ENCODE measurements at regions not wholly inside any gene's neighbourhood (a gene's known extent, or its start where the extent isn't known, plus 50 kb on each side); places are given as distances from the start of the nearest gene placed in this dataset.

GRCh38 chr4:124537971-124538370 lies 174.6 kb downstream of the ANKRD50 start:
- TF ChIP-seq, protein P1, sequence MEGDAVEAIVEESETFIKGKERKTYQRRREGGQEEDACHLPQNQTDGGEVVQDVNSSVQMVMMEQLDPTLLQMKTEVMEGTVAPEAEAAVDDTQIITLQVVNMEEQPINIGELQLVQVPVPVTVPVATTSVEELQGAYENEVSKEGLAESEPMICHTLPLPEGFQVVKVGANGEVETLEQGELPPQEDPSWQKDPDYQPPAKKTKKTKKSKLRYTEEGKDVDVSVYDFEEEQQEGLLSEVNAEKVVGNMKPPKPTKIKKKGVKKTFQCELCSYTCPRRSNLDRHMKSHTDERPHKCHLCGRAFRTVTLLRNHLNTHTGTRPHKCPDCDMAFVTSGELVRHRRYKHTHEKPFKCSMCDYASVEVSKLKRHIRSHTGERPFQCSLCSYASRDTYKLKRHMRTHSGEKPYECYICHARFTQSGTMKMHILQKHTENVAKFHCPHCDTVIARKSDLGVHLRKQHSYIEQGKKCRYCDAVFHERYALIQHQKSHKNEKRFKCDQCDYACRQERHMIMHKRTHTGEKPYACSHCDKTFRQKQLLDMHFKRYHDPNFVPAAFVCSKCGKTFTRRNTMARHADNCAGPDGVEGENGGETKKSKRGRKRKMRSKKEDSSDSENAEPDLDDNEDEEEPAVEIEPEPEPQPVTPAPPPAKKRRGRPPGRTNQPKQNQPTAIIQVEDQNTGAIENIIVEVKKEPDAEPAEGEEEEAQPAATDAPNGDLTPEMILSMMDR (conservative IDR thresholded peaks at IDR 0.05; ENCODE audit: low read length): no peak
- DNase-seq (ENCODE audit: low read depth): no peak

GRCh38 chr4:124540014-124540413 lies 172.5 kb downstream of the ANKRD50 start:
- TF ChIP-seq, protein P1 (conservative IDR thresholded peaks at IDR 0.05; ENCODE audit: low read length): no peak
- no peak for DNase-seq (ENCODE audit: low read depth)
- H3K4me3 ChIP-seq (ENCODE audit: low read length): no peak overlapping the region

More at GRCh38 chr4:124537971-124538370, 174.6 kb downstream of the ANKRD50 start:
- H3K4me3 ChIP-seq (ENCODE audit: low read length): no peak overlapping the region

- no peak overlapping the region for H3K4me3 ChIP-seq (ENCODE audit: low read length)
- TF ChIP-seq, protein P1 (conservative IDR thresholded peaks at IDR 0.05; ENCODE audit: low read length): no peak
- DNase-seq (ENCODE audit: low read depth): no peak
Measured at GRCh38 chr4:124541652-124542420, 170.7 kb downstream of the ANKRD50 start.

DNA sequence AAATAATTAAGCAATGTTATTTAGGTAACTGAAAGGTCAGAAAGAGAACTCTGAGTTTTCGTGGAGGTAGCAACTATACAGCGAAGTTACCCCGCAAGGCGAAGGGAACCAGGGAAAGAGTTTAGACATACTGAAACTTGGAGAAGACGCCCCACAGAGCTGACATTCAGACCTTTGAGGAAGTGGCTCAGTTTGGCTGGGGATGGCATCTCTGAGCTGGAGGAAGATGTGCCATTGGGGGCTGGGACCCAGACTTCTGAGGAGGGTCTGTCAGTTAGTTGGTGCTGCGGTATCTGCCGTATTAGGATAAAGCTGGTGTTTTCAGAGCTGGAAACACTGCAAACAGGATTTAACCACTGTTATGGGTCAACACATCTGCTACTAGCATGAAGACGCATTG lies 156.6 kb downstream of the ANKRD50 start:
- TF ChIP-seq, protein P1 (conservative IDR thresholded peaks at IDR 0.05; ENCODE audit: low read length): no peak
- DNase-seq (ENCODE audit: low read depth): no peak
- H3K4me3 ChIP-seq (ENCODE audit: low read length): no peak overlapping the region

DNA sequence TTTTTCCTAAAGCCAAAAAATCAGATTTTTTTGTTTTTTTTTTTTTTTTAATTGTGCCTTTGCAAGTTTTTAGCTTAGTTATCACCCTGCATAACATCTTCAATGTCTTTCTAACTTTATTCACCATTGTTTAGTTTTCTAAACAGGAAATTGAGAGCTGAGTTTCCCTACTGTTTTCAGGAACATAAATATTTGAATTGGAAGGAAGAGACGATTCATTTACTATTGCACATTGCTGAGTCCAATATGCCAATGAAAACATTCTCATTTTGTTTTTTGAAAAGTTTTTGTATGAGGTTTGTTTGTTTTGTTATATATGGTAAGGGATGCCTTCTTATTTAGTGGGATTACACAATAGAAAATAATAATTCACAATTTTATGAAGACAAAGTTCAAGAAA lies 148.4 kb downstream of the ANKRD50 start:
- TF ChIP-seq, protein P1 (conservative IDR thresholded peaks at IDR 0.05; ENCODE audit: low read length): no peak
- H3K4me3 ChIP-seq (ENCODE audit: low read length): no peak overlapping the region
- no peak for DNase-seq (ENCODE audit: low read depth)

GRCh38 chr4:124565371-124565770 lies 147.2 kb downstream of the ANKRD50 start:
- TF ChIP-seq, protein P1 (conservative IDR thresholded peaks at IDR 0.05; ENCODE audit: low read length): no peak

GRCh38 chr4:124566030-124566429 lies 146.5 kb downstream of the ANKRD50 start:
- H3K4me3 ChIP-seq (ENCODE audit: low read length): no peak overlapping the region
- TF ChIP-seq, protein P1 (conservative IDR thresholded peaks at IDR 0.05; ENCODE audit: low read length): no peak
- DNase-seq (ENCODE audit: low read depth): no peak

More at GRCh38 chr4:124565371-124565770, 147.2 kb downstream of the ANKRD50 start:
- H3K4me3 ChIP-seq (ENCODE audit: low read length): no peak overlapping the region
- no peak for DNase-seq (ENCODE audit: low read depth)
